HEK293T (cell line): ENCODE measurements at regions not wholly inside any gene's neighbourhood (a gene's known extent, or its start where the extent isn't known, plus 50 kb on each side); places are given as distances from the start of the nearest gene placed in this dataset.

Experiments
- ARNT ChIP-seq: fragments of 450-650 bp; IDR thresholded peaks from 2 replicates; pipeline ENCODE4 v1.6.1; 2017; ENCODE audit warnings: mild to moderate bottlenecking
- BHLHE40 ChIP-seq: fragments of 450-650 bp; IDR thresholded peaks from 2 replicates; pipeline ENCODE4 v1.6.1; 2016; ENCODE audit warnings: mild to moderate bottlenecking, moderate library complexity, borderline replicate concordance
- ELF4 ChIP-seq: fragments of 450-650 bp; IDR thresholded peaks from 2 replicates; pipeline ENCODE4 v1.6.1; 2017; ENCODE audit warnings: antibody characterized with exemption
- FOXA1 ChIP-seq: fragments of 450-650 bp; IDR thresholded peaks from 2 replicates; pipeline ENCODE4 v1.6.1; 2016; ENCODE audit warnings: mild to moderate bottlenecking
- FOXK2 ChIP-seq: fragments of 450-650 bp; IDR thresholded peaks from 2 replicates; pipeline ENCODE4 v1.6.1; 2016; ENCODE audit warnings: mild to moderate bottlenecking
- FOXM1 ChIP-seq: fragments of 450-650 bp; IDR thresholded peaks from 2 replicates; pipeline ENCODE4 v1.6.1; 2017; ENCODE audit warnings: mild to moderate bottlenecking, borderline replicate concordance
- NFRKB ChIP-seq: fragments of 450-650 bp; IDR thresholded peaks from 2 replicates; pipeline ENCODE4 v1.6.1; 2016; ENCODE audit warnings: mild to moderate bottlenecking, moderate library complexity
- TARDBP ChIP-seq: fragments of 450-650 bp; IDR thresholded peaks from 2 replicates; pipeline ENCODE4 v1.6.1; 2016
- TF ChIP-seq, protein P1 (sequence below): fragments of 450-650 bp; IDR thresholded peaks from 2 replicates; pipeline ENCODE4 v1.6.1; 2016

DNA sequence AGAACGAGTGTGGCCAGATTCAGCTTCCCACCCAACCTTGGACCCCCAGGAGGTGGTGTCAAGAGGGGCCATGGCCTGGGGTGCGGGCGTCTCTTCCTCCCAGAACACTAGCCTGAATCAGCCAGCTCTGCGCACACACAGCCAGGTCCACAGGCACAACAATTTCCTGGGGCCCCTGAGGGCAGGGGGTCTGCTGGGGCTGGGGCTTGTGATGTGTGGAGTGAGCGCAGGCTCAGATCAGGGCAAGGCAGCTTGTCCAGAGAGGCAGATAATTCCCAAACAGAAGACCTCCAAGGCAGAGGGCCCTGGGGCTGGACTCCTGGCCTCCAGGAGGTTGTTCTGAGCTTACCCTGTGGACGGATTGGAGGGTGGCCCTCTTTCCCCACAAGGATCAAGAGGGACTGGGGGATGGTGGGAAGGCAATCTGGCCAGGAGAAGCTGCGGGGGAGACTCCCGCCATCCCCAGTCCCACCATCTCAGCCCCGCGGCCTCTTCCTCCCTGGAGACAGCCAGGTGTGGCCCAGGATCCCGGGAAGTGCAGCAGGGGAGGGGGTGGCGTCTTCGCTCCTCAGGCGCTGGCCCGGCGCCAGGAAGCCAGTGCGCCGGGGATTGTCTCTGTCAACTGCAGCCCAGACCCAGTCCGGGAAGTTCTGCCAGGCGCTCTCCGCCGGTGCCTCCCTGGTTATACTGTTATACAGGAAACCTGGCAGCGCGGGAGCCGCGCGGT is 52.0 kb upstream of the AMZ2 start:
- TF ChIP-seq BHLHE40: no peak
- no peak for TF ChIP-seq ELF4
- TF ChIP-seq FOXK2: no peak
- no peak for TF ChIP-seq NFRKB
- TF ChIP-seq ARNT: no peak
- no peak for TF ChIP-seq FOXA1
- TF ChIP-seq TARDBP: no peak
- no peak for TF ChIP-seq FOXM1
- TF ChIP-seq, protein P1, sequence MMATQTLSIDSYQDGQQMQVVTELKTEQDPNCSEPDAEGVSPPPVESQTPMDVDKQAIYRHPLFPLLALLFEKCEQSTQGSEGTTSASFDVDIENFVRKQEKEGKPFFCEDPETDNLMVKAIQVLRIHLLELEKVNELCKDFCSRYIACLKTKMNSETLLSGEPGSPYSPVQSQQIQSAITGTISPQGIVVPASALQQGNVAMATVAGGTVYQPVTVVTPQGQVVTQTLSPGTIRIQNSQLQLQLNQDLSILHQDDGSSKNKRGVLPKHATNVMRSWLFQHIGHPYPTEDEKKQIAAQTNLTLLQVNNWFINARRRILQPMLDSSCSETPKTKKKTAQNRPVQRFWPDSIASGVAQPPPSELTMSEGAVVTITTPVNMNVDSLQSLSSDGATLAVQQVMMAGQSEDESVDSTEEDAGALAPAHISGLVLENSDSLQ: no peak
